GM21447 (cell line): ENCODE measurements at regions not wholly inside any gene's neighbourhood (a gene's known extent, or its start where the extent isn't known, plus 50 kb on each side); places are given as distances from the start of the nearest gene placed in this dataset.
"Not testable (repeated sequence)": the region's sequence is repeated elsewhere in the genome, so short reads cannot be mapped to it uniquely, and the experiment has no call there.

Experiments
- ATAC-seq: cut with Tn5 transposase; IDR thresholded peaks from one replicate; pipeline ENCODE4 v1.9.1; 2021; ENCODE audit not compliant: unreplicated experiment

- ATAC-seq: peak; percentile 92
Measured at GRCh38 chr7:150189963-150190362, 133.2 kb upstream of the LRRC61 start.

DNA sequence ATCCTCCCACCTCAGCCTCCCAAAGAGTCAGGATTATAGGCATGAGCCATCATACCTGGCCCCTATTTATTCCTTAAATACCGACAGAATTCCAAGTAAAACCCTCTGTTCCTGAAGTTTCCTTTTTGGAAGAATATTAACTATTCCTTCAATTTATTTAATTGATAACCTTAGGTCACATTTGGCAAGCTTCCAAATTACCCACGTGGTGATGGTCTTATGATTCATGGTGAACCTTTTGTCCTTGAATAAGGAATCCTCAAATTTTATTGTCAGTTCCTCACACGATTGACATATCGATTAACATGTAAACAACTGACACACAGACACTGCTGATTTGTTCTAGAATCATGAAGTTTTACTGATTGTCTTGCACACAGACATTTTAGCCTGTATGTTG is 130.6 kb upstream of the LRRC61 start:
- not testable (repeated sequence) for ATAC-seq

GRCh38 chr7:150193866-150194265 is 129.3 kb upstream of the LRRC61 start:
- not testable (repeated sequence) for ATAC-seq
